Upper lobe of right lung (tissue), 1 donor: ENCODE measurements at regions not wholly inside any gene's neighbourhood (a gene's known extent, or its start where the extent isn't known, plus 50 kb on each side); places are given as distances from the start of the nearest gene placed in this dataset.

Experiments
- ATAC-seq: fragments of 200-7000 bp; cut with Tn5 transposase; one replicate; pipeline ENCODE4 v1.9.1; 2020; ENCODE audit warnings: mild to moderate bottlenecking, moderate library complexity
- DNase-seq: peaks from one replicate; pipeline ENCODE4 v3.0.0-alpha.2; 2020
- H3K27ac ChIP-seq: fragments of 200-600 bp; one replicate; pipeline ENCODE4 v1.8.0; 2022
- H3K27me3 ChIP-seq: fragments of 200-600 bp; one replicate; pipeline ENCODE4 v1.8.0; 2022; ENCODE audit warnings: mild to moderate bottlenecking
- H3K36me3 ChIP-seq: fragments of 200-600 bp; one replicate; pipeline ENCODE4 v1.8.0; 2022
- H3K4me1 ChIP-seq: fragments of 200-600 bp; one replicate; pipeline ENCODE4 v1.8.0; 2022
- H3K4me3 ChIP-seq: fragments of 200-600 bp; one replicate; pipeline ENCODE4 v1.8.0; 2022; ENCODE audit warnings: mild to moderate bottlenecking
- H3K9me3 ChIP-seq: fragments of 200-600 bp; one replicate; pipeline ENCODE4 v1.8.0; 2022
- CTCF ChIP-seq: fragments of 200-600 bp; IDR thresholded peaks from one replicate; pipeline ENCODE4 v1.8.0; 2022; ENCODE audit warnings: antibody characterized with exemption
- intact Hi-C: fragments of 100-400 bp; cut with DNase I; formaldehyde crosslinking; loops from one replicate; pipeline ENCODE4 v1.11.0; 2022
- donor health status: DM: no; HTN: yes; CAD: no; lungs with severe emphysema.

DNA sequence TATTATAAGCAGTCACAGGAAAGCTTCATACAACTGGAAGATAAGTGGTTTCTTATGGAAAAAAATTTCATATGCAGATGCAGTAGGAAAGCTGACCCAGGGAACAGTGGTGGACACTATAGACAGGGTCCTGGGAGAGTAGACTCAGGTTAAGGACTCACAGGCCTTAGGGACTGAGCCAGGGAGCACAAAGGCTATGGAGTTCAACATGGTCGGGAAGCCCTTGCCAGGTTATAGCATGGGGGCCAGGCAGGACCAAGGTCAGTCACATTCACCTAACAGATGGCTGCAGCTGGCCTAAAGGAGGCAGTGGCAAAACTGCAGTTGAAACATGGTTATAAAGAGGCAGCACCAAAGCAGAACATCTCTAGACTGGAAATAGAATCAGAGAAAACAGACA lies 54.9 kb upstream of the UNC5B start:
- no peaks in the 10 kb centered on the region for H3K36me3 ChIP-seq
- no peaks in the 10 kb centered on the region for H3K9me3 ChIP-seq
- H3K4me1 ChIP-seq, result no peaks in the 10 kb centered on the region
- no peak overlapping the region for H3K4me3 ChIP-seq
- ATAC-seq (no peak), DNase-seq (no peak)
- no peak for TF ChIP-seq CTCF
- no peaks in the 10 kb centered on the region for H3K27me3 ChIP-seq
- no peak overlapping the region for H3K27ac ChIP-seq
- intact Hi-C loops, result no loop called here

DNA sequence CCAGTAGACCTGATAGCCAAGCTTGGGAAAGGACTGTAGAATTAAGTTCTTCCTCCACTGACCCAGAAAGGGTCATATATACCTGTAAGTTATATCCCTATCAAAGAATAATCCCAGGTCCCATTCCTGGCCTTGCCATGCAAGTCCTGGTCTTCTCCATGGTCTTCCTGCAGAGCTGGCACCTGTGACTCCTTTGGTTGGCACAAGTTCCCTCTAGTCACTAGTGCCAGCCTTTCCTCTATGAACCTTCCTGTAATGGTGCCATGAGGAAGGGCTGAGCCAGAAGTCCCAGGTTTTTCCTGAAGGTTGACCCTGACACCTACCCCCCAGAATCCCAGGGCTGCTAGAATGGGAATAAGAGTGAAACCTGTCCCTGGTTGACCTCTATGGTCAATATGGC lies 54.1 kb upstream of the UNC5B start:
- ATAC-seq (no peak), DNase-seq (no peak)
- no peaks in the 10 kb centered on the region for H3K36me3 ChIP-seq
- no peak for TF ChIP-seq CTCF
- H3K4me1 ChIP-seq, result no peaks in the 10 kb centered on the region
- H3K27me3 ChIP-seq, result no peaks in the 10 kb centered on the region
- intact Hi-C loops, result no loop called here
- no peaks in the 10 kb centered on the region for H3K9me3 ChIP-seq
- H3K4me3 ChIP-seq, result no peak overlapping the region
- H3K27ac ChIP-seq, result no peak overlapping the region

DNA sequence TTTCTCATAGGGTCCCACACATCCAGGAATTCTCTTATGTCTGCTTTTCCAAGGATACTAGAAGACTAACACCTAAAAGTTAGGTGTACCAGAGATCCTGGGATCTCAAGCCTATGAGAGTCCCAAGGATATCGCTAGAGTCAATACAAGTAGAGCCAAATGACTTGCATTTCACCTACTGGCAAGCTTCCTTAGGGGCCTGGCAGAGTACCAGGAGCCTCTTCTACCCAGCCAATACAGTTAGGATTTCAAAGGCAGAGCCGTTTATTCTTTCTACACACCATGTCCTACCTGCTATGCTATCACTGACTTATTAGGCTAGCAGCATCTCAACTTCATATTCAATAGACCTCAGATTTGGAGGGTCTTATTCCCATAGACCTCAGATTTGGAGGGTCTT lies 53.5 kb upstream of the UNC5B start:
- no peak for TF ChIP-seq CTCF

GRCh38 chr10:71159892-71160291 lies 52.5 kb upstream of the UNC5B start:
- Histone ChIP-seq H3K4me3 (no peak overlapping the region), H3K4me1 (no peaks in the 10 kb centered on the region), H3K36me3 (no peaks in the 10 kb centered on the region), H3K9me3 (no peaks in the 10 kb centered on the region), H3K27ac (no peak overlapping the region), H3K27me3 (no peaks in the 10 kb centered on the region)
- ATAC-seq (no peak), DNase-seq (no peak)
- no peak for TF ChIP-seq CTCF
- intact Hi-C loops, result no loop called here

More for the DNA sequence above, 53.5 kb upstream of the UNC5B start:
- ATAC-seq (no peak), DNase-seq (no peak)
- Histone ChIP-seq H3K27me3 (no peaks in the 10 kb centered on the region), H3K36me3 (no peaks in the 10 kb centered on the region), H3K4me1 (no peaks in the 10 kb centered on the region), H3K27ac (no peak overlapping the region), H3K4me3 (no peak overlapping the region), H3K9me3 (no peaks in the 10 kb centered on the region)
- intact Hi-C loops, result no loop called here

- H3K4me1 ChIP-seq, result no peaks in the 10 kb centered on the region
- DNase-seq (no peak), ATAC-seq (no peak)
- H3K27ac ChIP-seq, result no peak overlapping the region
- H3K27me3 ChIP-seq, result no peaks in the 10 kb centered on the region
- no peaks in the 10 kb centered on the region for H3K36me3 ChIP-seq
- intact Hi-C loops, result no loop called here
- no peak overlapping the region for H3K4me3 ChIP-seq
- no peaks in the 10 kb centered on the region for H3K9me3 ChIP-seq
- TF ChIP-seq CTCF, result no peak
These were observed 50.9 kb upstream of the UNC5B start for GRCh38 chr10:71161425-71161824.
